Neural progenitor cell (in vitro differentiated cells): ENCODE measurements at regions not wholly inside any gene's neighbourhood (a gene's known extent, or its start where the extent isn't known, plus 50 kb on each side); places are given as distances from the start of the nearest gene placed in this dataset.

Experiments used
- CTCF ChIP-seq: fragments of 200-600 bp; sonication (generic); IDR thresholded peaks from 2 replicates; pipeline ENCODE4 v1.5.1; 2017; ENCODE audit warnings: antibody characterized with exemption, mild to moderate bottlenecking
- EZH2 ChIP-seq: fragments of 200-600 bp; sonication (generic); IDR thresholded peaks from 2 replicates; pipeline ENCODE4 v1.6.1; 2017; ENCODE audit warnings: antibody characterized with exemption, mild to moderate bottlenecking, moderate library complexity
- EZH2phosphoT487 ChIP-seq: fragments of 200-600 bp; sonication (generic); IDR thresholded peaks from 2 replicates; pipeline ENCODE4 v1.6.1; 2017; ENCODE audit warnings: antibody characterized with exemption

- TF ChIP-seq CTCF, result no peak
- no peak for TF ChIP-seq EZH2phosphoT487
- no peak for TF ChIP-seq EZH2
Observed at GRCh38 chr7:42858570-42858969, 53.3 kb downstream of the C7orf25 start.
